Muscle layer of duodenum (tissue), 2 donors: ENCODE measurements at regions not wholly inside any gene's neighbourhood (a gene's known extent, or its start where the extent isn't known, plus 50 kb on each side); places are given as distances from the start of the nearest gene placed in this dataset.

ENCODE experiments used
- H3K27ac ChIP-seq: one replicate; pipeline ENCODE4 v1.7.0; 2013; ENCODE audit warnings: mild to moderate bottlenecking, low read length
- H3K27me3 ChIP-seq: one replicate; pipeline ENCODE4 v1.7.0; 2013; ENCODE audit warnings: low read depth, mild to moderate bottlenecking, control low read depth, low read length
- H3K36me3 ChIP-seq, 2 donors: one replicate each; pipeline ENCODE4 v1.7.0; 2013; ENCODE audit warnings: low read length in 2 of 2, control low read depth in 1 of 2, mild to moderate bottlenecking in 1 of 2; ENCODE audit not compliant: insufficient read depth in 2 of 2, control insufficient read depth in 1 of 2
- H3K4me1 ChIP-seq, 2 donors: one replicate each; pipeline ENCODE4 v1.7.0; 2013; ENCODE audit warnings: low read length in 2 of 2, mild to moderate bottlenecking in 2 of 2, control low read depth in 1 of 2, moderate library complexity in 1 of 2; ENCODE audit not compliant: insufficient read depth in 2 of 2, control insufficient read depth in 1 of 2
- H3K4me3 ChIP-seq, 2 donors: one replicate each; pipeline ENCODE4 v1.7.0; 2013; ENCODE audit warnings: low read length in 2 of 2, low read depth in 1 of 2, mild to moderate bottlenecking in 1 of 2
- H3K9me3 ChIP-seq, 2 donors: one replicate each; pipeline ENCODE4 v1.7.0; 2013; ENCODE audit warnings: low read length in 2 of 2, control low read depth in 1 of 2, mild to moderate bottlenecking in 1 of 2; ENCODE audit not compliant: control insufficient read depth in 1 of 2
- donor health status: healthy.

GRCh38 chr2:156672556-156673332, 236.6 kb downstream of the GPD2 start:
- no peaks in the 10 kb centered on the region for H3K4me1 ChIP-seq
- peaks cover 4 to 7% of the 10 kb centered on the region in 2 donors for H3K9me3 ChIP-seq
- H3K27ac ChIP-seq, result no peak overlapping the region
- H3K4me3 ChIP-seq, result no peak overlapping the region
- no peaks in the 10 kb centered on the region for H3K36me3 ChIP-seq
- no peaks in the 10 kb centered on the region for H3K27me3 ChIP-seq

- Histone ChIP-seq H3K27me3 (no peaks in the 10 kb centered on the region), H3K27ac (no peak overlapping the region), H3K36me3 (no peaks in the 10 kb centered on the region), H3K4me1 (no peaks in the 10 kb centered on the region), H3K4me3 (no peak overlapping the region), H3K9me3 (peaks cover 3% of the 10 kb centered on the region in 2 donors)
Observed at GRCh38 chr2:156673333-156673615, 237.1 kb downstream of the GPD2 start.

- no peaks in the 10 kb centered on the region for H3K4me1 ChIP-seq
- no peak overlapping the region for H3K4me3 ChIP-seq
- no peaks in the 10 kb centered on the region for H3K36me3 ChIP-seq
- H3K27me3 ChIP-seq, result no peaks in the 10 kb centered on the region
- H3K9me3 ChIP-seq, result no peaks in the 10 kb centered on the region
- no peak overlapping the region for H3K27ac ChIP-seq
Observed at GRCh38 chr2:156673981-156674380, 237.8 kb downstream of the GPD2 start.

- H3K36me3 ChIP-seq, result no peaks in the 10 kb centered on the region
- H3K9me3 ChIP-seq, result no peaks in the 10 kb centered on the region
- H3K27me3 ChIP-seq, result no peaks in the 10 kb centered on the region
- no peaks in the 10 kb centered on the region for H3K4me1 ChIP-seq
- H3K27ac ChIP-seq, result no peak overlapping the region
- H3K4me3 ChIP-seq, result no peak overlapping the region
Observed at GRCh38 chr2:156675896-156676295, 239.7 kb downstream of the GPD2 start.

GRCh38 chr2:156679820-156680219, 243.6 kb downstream of the GPD2 start:
- no peaks in the 10 kb centered on the region for H3K4me1 ChIP-seq
- no peaks in the 10 kb centered on the region for H3K9me3 ChIP-seq
- no peak overlapping the region for H3K27ac ChIP-seq
- no peaks in the 10 kb centered on the region for H3K27me3 ChIP-seq
- H3K4me3 ChIP-seq, result no peak overlapping the region
- no peaks in the 10 kb centered on the region for H3K36me3 ChIP-seq

GRCh38 chr2:156680266-156680665, 244.1 kb downstream of the GPD2 start:
- Histone ChIP-seq H3K36me3 (no peaks in the 10 kb centered on the region), H3K4me3 (no peak overlapping the region), H3K27ac (no peak overlapping the region), H3K27me3 (no peaks in the 10 kb centered on the region), H3K4me1 (no peaks in the 10 kb centered on the region), H3K9me3 (no peaks in the 10 kb centered on the region)

GRCh38 chr2:156687126-156687525, 250.9 kb downstream of the GPD2 start:
- Histone ChIP-seq H3K27ac (no peak overlapping the region), H3K9me3 (no peaks in the 10 kb centered on the region), H3K4me1 (no peaks in the 10 kb centered on the region), H3K36me3 (no peaks in the 10 kb centered on the region), H3K4me3 (no peak overlapping the region), H3K27me3 (no peaks in the 10 kb centered on the region)

- Histone ChIP-seq H3K27ac (no peak overlapping the region), H3K9me3 (no peaks in the 10 kb centered on the region), H3K4me3 (no peak overlapping the region), H3K4me1 (no peaks in the 10 kb centered on the region), H3K27me3 (no peaks in the 10 kb centered on the region), H3K36me3 (no peaks in the 10 kb centered on the region)
Observed at GRCh38 chr2:156687715-156688114, 251.5 kb downstream of the GPD2 start.

GRCh38 chr2:156689939-156690338, 253.8 kb downstream of the GPD2 start:
- Histone ChIP-seq H3K27me3 (no peaks in the 10 kb centered on the region), H3K9me3 (no peaks in the 10 kb centered on the region), H3K27ac (no peak overlapping the region), H3K4me1 (no peaks in the 10 kb centered on the region), H3K4me3 (no peak overlapping the region), H3K36me3 (no peaks in the 10 kb centered on the region)

- Histone ChIP-seq H3K27ac (no peak overlapping the region), H3K4me3 (no peak overlapping the region), H3K27me3 (no peaks in the 10 kb centered on the region), H3K36me3 (no peaks in the 10 kb centered on the region), H3K4me1 (no peaks in the 10 kb centered on the region), H3K9me3 (no peaks in the 10 kb centered on the region)
Observed at GRCh38 chr2:156691014-156691413, 254.8 kb downstream of the GPD2 start.

GRCh38 chr2:156695020-156695419, 258.8 kb downstream of the GPD2 start:
- Histone ChIP-seq H3K9me3 (no peaks in the 10 kb centered on the region), H3K36me3 (no peaks in the 10 kb centered on the region), H3K4me1 (no peaks in the 10 kb centered on the region), H3K4me3 (no peak overlapping the region), H3K27me3 (no peaks in the 10 kb centered on the region), H3K27ac (no peak overlapping the region)

- Histone ChIP-seq H3K4me3 (no peak overlapping the region), H3K27ac (no peak overlapping the region), H3K9me3 (no peaks in the 10 kb centered on the region), H3K27me3 (no peaks in the 10 kb centered on the region), H3K36me3 (no peaks in the 10 kb centered on the region), H3K4me1 (no peaks in the 10 kb centered on the region)
Observed at GRCh38 chr2:156695595-156695994, 259.4 kb downstream of the GPD2 start.
